Heart left ventricle (tissue), 13 donors: ENCODE measurements at regions not wholly inside any gene's neighbourhood (a gene's known extent, or its start where the extent isn't known, plus 50 kb on each side); places are given as distances from the start of the nearest gene placed in this dataset.

Experiments used
- CTCF ChIP-seq, 12 donors: fragments of 200-600 bp; sonication (generic) in 4 of 12; IDR thresholded peaks; one replicate each; pipeline versions ENCODE4 v1.5.0 to v1.8.0; 2018 to 2022; ENCODE audit warnings: antibody characterized with exemption in 12 of 12, mild to moderate bottlenecking in 5 of 12
- POLR2A ChIP-seq, 2 donors: fragments of 450-650 bp; IDR thresholded peaks; one replicate each; pipeline ENCODE4 v1.6.1; 2017; ENCODE audit warnings: antibody characterized with exemption in 2 of 2, mild to moderate bottlenecking in 2 of 2, moderate library complexity in 2 of 2
- donor health status: ischemic (EF 13 %, LVEDD 7.1; RV severe dilation, severe dysfunction).
- donor health status: DM: no; HTN: yes; CAD: no.
- donor health status: DM: no; HTN: no; CAD: no.
- donor health status: ischemic (EF 25% LVEDD 6.9; RV normal size, moderate dysfunction).
- donor health status: ischemic (EF 25% LVEDD 5.7; RV mildly dilated, moderate dysfunction).
- donor health status: ischemic (EF 35%, LVEDD 5.7; RV mildly dilated, moderate dysfunction).
- donor health status: nonischemic (EF 11% LVEDD 7.7; RV severe dilation, severe dysfunction).
- donor health status: DM: yes; HTN: yes; CAD: no.
- donor health status: PGD.
- donor health status: ischemic (EF 29% LVEDD 5.4; RV normal size, mild dysfunction).
- donor health status: nonischemic (EF 23%, LVEDD 6.1; RV moderate dilation, normal function).

- TF ChIP-seq CTCF (IDR thresholded peaks at IDR 0.05) (no peak), POLR2A (IDR thresholded peaks at IDR 0.05) (no peak)
Measured at GRCh38 chr4:166169111-166169510, 296.1 kb downstream of the TLL1 start.
